HL-60 (cell line): ENCODE measurements at regions not wholly inside any gene's neighbourhood (a gene's known extent, or its start where the extent isn't known, plus 50 kb on each side); places are given as distances from the start of the nearest gene placed in this dataset.
"Not testable (repeated sequence)": the region's sequence is repeated elsewhere in the genome, so short reads cannot be mapped to it uniquely, and the experiment has no call there.

ENCODE experiments used
- REST ChIP-seq: IDR thresholded peaks from 2 replicates; pipeline ENCODE4 v1.6.1; 2012; ENCODE audit warnings: low read depth; ENCODE audit not compliant: insufficient replicate concordance
- TF ChIP-seq, protein P1 (sequence below): IDR thresholded peaks from one replicate; pipeline ENCODE4 v1.5.1; 2011; ENCODE audit warnings: low read length, control low read depth, inconsistent platforms; ENCODE audit not compliant: insufficient read depth

- TF ChIP-seq REST, result not testable (repeated sequence)
- TF ChIP-seq, protein P1, sequence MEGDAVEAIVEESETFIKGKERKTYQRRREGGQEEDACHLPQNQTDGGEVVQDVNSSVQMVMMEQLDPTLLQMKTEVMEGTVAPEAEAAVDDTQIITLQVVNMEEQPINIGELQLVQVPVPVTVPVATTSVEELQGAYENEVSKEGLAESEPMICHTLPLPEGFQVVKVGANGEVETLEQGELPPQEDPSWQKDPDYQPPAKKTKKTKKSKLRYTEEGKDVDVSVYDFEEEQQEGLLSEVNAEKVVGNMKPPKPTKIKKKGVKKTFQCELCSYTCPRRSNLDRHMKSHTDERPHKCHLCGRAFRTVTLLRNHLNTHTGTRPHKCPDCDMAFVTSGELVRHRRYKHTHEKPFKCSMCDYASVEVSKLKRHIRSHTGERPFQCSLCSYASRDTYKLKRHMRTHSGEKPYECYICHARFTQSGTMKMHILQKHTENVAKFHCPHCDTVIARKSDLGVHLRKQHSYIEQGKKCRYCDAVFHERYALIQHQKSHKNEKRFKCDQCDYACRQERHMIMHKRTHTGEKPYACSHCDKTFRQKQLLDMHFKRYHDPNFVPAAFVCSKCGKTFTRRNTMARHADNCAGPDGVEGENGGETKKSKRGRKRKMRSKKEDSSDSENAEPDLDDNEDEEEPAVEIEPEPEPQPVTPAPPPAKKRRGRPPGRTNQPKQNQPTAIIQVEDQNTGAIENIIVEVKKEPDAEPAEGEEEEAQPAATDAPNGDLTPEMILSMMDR, result not testable (repeated sequence)
Measured at GRCh38 chr7:66459783-66460413, 168.8 kb upstream of the KCTD7 start.
